Dermis blood vessel endothelial cell (primary cell): ENCODE measurements at regions not wholly inside any gene's neighbourhood (a gene's known extent, or its start where the extent isn't known, plus 50 kb on each side); places are given as distances from the start of the nearest gene placed in this dataset.

Experiments used
- DNase-seq: peaks from one replicate; pipeline ENCODE4 v3.0.0; 2010

- no peak for DNase-seq
These were observed 106.5 kb downstream of the CDH26 start for GRCh38 chr20:60064554-60065196.

GRCh38 chr20:60065741-60066437, 107.7 kb downstream of the CDH26 start:
- DNase-seq: no peak

- DNase-seq: no peak
These were observed 108.2 kb downstream of the CDH26 start for GRCh38 chr20:60066438-60066823.

GRCh38 chr20:60068509-60068908, 110.3 kb downstream of the CDH26 start:
- no peak for DNase-seq

GRCh38 chr20:60069656-60070055, 111.4 kb downstream of the CDH26 start:
- no peak for DNase-seq

GRCh38 chr20:60070791-60071190, 112.6 kb downstream of the CDH26 start:
- DNase-seq: no peak

GRCh38 chr20:60071965-60072364, 113.7 kb downstream of the CDH26 start:
- DNase-seq: no peak

GRCh38 chr20:60073086-60073485, 114.9 kb downstream of the CDH26 start:
- no peak for DNase-seq

- DNase-seq: no peak
These were observed 115.3 kb downstream of the CDH26 start for GRCh38 chr20:60073504-60073903.

- no peak for DNase-seq
These were observed 116.1 kb downstream of the CDH26 start for GRCh38 chr20:60074276-60074675.

GRCh38 chr20:60078351-60079250, 120.4 kb downstream of the CDH26 start:
- no peak for DNase-seq

- DNase-seq: no peak
These were observed 122.2 kb downstream of the CDH26 start for GRCh38 chr20:60080401-60080800.

- DNase-seq: no peak
These were observed 127.4 kb downstream of the CDH26 start for GRCh38 chr20:60085551-60086132.

GRCh38 chr20:60086821-60087562, 128.8 kb downstream of the CDH26 start:
- no peak for DNase-seq

GRCh38 chr20:60087563-60088105, 129.4 kb downstream of the CDH26 start:
- peak; percentile 6 for DNase-seq

- no peak for DNase-seq
These were observed 130.0 kb downstream of the CDH26 start for GRCh38 chr20:60088236-60088635.

GRCh38 chr20:60090631-60091030, 132.4 kb downstream of the CDH26 start:
- no peak for DNase-seq

GRCh38 chr20:60091305-60091704, 133.1 kb downstream of the CDH26 start:
- DNase-seq: no peak

GRCh38 chr20:60091861-60092260, 133.6 kb downstream of the CDH26 start:
- no peak for DNase-seq

- no peak for DNase-seq
These were observed 134.5 kb downstream of the CDH26 start for GRCh38 chr20:60092729-60093128.

- no peak for DNase-seq
These were observed 137.2 kb downstream of the CDH26 start for GRCh38 chr20:60095456-60095855.

GRCh38 chr20:60096166-60096565, 137.9 kb downstream of the CDH26 start:
- DNase-seq: no peak
